Endothelial cell of umbilical vein (primary cell): ENCODE measurements at regions not wholly inside any gene's neighbourhood (a gene's known extent, or its start where the extent isn't known, plus 50 kb on each side); places are given as distances from the start of the nearest gene placed in this dataset.
"Not testable (repeated sequence)": the region's sequence is repeated elsewhere in the genome, so short reads cannot be mapped to it uniquely, and the experiment has no call there.

Experiments
- BruUV-seq: library from RNA; stranded (reverse); fragments of 400-500 nt; replicated peaks from 2 replicates; lab custom pipeline; 2021; lab: Mats Ljungman, UMichigan
- CTCF ChIA-PET: fragments of 300-600, 350-600 bp; sonication (Branson Sonifier 250); formaldehyde crosslinking; loops from one replicate; lab custom pipeline; 2021; ENCODE audit warnings: antibody characterized with exemption, inconsistent platforms; lab: Charles Lee
- POLR2A ChIA-PET: fragments of 300-600, 350-600 bp; sonication (Branson Sonifier 250); formaldehyde crosslinking; loops from one replicate; lab custom pipeline; 2021; ENCODE audit warnings: antibody characterized with exemption, inconsistent platforms; lab: Charles Lee
- DNase-seq: peaks from one replicate; pipeline ENCODE4 v3.0.0-alpha.2; 2011; ENCODE audit warnings: low read depth, low spot score
- FAIRE-seq: peaks from 2 replicates; lab custom pipeline; 2011; peaks lifted over from hg19 to GRCh38; lab: Jason Lieb, UNC
- H2AFZ ChIP-seq: 2 replicates; pipeline ENCODE4 v1.6.0; 2012; ENCODE audit warnings: low read depth, low read length, control low read depth, inconsistent platforms
- H3K27ac ChIP-seq: 2 replicates; pipeline ENCODE4 v1.5.1; 2011; ENCODE audit warnings: low read depth, mild to moderate bottlenecking, control low read depth, low read length, moderate library complexity; ENCODE audit not compliant: insufficient read depth
- H3K27me3 ChIP-seq, 2 experiments: 2 replicates each; pipeline versions ENCODE4 v1.6.0 to v1.6.1; 2011; ENCODE audit warnings: low read length in 2 of 2, mixed read lengths in 1 of 2; ENCODE audit not compliant: control insufficient read depth in 2 of 2, insufficient read depth in 2 of 2
- H3K36me3 ChIP-seq, 2 experiments: 2 replicates in 1 of 2; 3 replicates in 1 of 2; pipeline ENCODE4 v1.5.1; 2011; ENCODE audit warnings: low read length in 2 of 2, mild to moderate bottlenecking in 1 of 2, moderate library complexity in 1 of 2; ENCODE audit not compliant: control insufficient read depth in 2 of 2, insufficient read depth in 2 of 2; ENCODE audit errors: extremely low read depth in 1 of 2
- H3K4me1 ChIP-seq: 3 replicates; pipeline ENCODE4 v1.5.1; 2011; ENCODE audit warnings: mild to moderate bottlenecking, low read length; ENCODE audit not compliant: control insufficient read depth, insufficient read depth; ENCODE audit errors: extremely low read depth
- H3K4me2 ChIP-seq: 2 replicates; pipeline ENCODE4 v1.6.1; 2011; ENCODE audit warnings: low read length, control low read depth, mixed read lengths; ENCODE audit not compliant: insufficient read depth
- H3K4me3 ChIP-seq, 3 experiments: fragments of 200-600 bp in 1 of 3; sonication (generic), shearing (Covaris generic) in 1 of 3; replicated peaks in 1 of 3; 2 replicates each; pipeline ENCODE4 v1.5.1; 2011 to 2016; ENCODE audit warnings: control low read depth in 3 of 3, low read length in 3 of 3, mild to moderate bottlenecking in 2 of 3, inconsistent platforms in 1 of 3, low read depth in 1 of 3, moderate library complexity in 1 of 3; ENCODE audit not compliant: insufficient read depth in 1 of 3
- H3K79me2 ChIP-seq: 2 replicates; pipeline ENCODE4 v1.6.0; 2012; ENCODE audit warnings: low read length, inconsistent platforms; ENCODE audit not compliant: control insufficient read depth, insufficient read depth
- H3K9ac ChIP-seq: replicated peaks from 2 replicates; pipeline ENCODE3; 2011; ENCODE audit warnings: low read length, control low read depth; ENCODE audit not compliant: insufficient read depth; ENCODE audit errors: extremely low read depth
- H3K9me1 ChIP-seq: replicated peaks from 3 replicates; pipeline ENCODE4 v1.6.0; 2011; ENCODE audit warnings: mild to moderate bottlenecking, low read length; ENCODE audit not compliant: control insufficient read depth, insufficient read depth; ENCODE audit errors: extremely low read depth
- H3K9me3 ChIP-seq: replicated peaks from 2 replicates; pipeline ENCODE4 v1.5.1; 2012; ENCODE audit warnings: low read length, inconsistent platforms; ENCODE audit not compliant: control insufficient read depth, insufficient read depth
- H4K20me1 ChIP-seq: replicated peaks from 2 replicates; pipeline ENCODE3; 2011; ENCODE audit warnings: mild to moderate bottlenecking, low read length; ENCODE audit not compliant: control insufficient read depth, insufficient read depth; ENCODE audit errors: extremely low read depth
- CTCF ChIP-seq, 2 donors: IDR thresholded peaks; 1 replicate in 1 of 2; 2 replicates in 1 of 2; pipeline ENCODE4 v1.5.1; 2011; ENCODE audit warnings: low read length in 2 of 2, mild to moderate bottlenecking in 2 of 2, moderate library complexity in 2 of 2, control low read depth in 1 of 2, inconsistent platforms in 1 of 2, low read depth in 1 of 2; ENCODE audit not compliant: insufficient read depth in 1 of 2; ENCODE audit errors: extremely low read depth in 1 of 2
- EZH2 ChIP-seq: IDR thresholded peaks from 2 replicates; pipeline ENCODE4 v1.6.1; 2012; ENCODE audit warnings: borderline replicate concordance, low read depth, mild to moderate bottlenecking, moderate library complexity, low read length, inconsistent platforms; ENCODE audit not compliant: severe bottlenecking
- FOS ChIP-seq: IDR thresholded peaks from 2 replicates; pipeline ENCODE4 v1.6.1; 2011; ENCODE audit warnings: mild to moderate bottlenecking, low read length, moderate library complexity, borderline replicate concordance; ENCODE audit not compliant: insufficient read depth
- GATA2 ChIP-seq: IDR thresholded peaks from 2 replicates; pipeline ENCODE4 v1.7.0; 2011; ENCODE audit warnings: low read depth, mild to moderate bottlenecking, moderate library complexity, mixed read lengths, low read length; ENCODE audit not compliant: insufficient read length, insufficient read depth
- JUN ChIP-seq: IDR thresholded peaks from 2 replicates; pipeline ENCODE4 v1.6.1; 2011; ENCODE audit warnings: borderline replicate concordance, low read depth; ENCODE audit not compliant: insufficient read length, insufficient read depth
- MAX ChIP-seq: IDR thresholded peaks from 2 replicates; pipeline ENCODE4 v1.6.1; 2011; ENCODE audit not compliant: insufficient read depth, insufficient read length
- MYC ChIP-seq: IDR thresholded peaks from one replicate; pipeline ENCODE4 v1.6.1; 2011; ENCODE audit warnings: mild to moderate bottlenecking, low read depth, low read length
- POLR2A ChIP-seq: IDR thresholded peaks from 2 replicates; pipeline ENCODE4 v1.6.1; 2012; ENCODE audit warnings: low read depth, mild to moderate bottlenecking, control low read depth, low read length
- POLR2AphosphoS5 ChIP-seq: IDR thresholded peaks from 2 replicates; pipeline ENCODE4 v1.6.1; 2012; ENCODE audit warnings: low read depth, mild to moderate bottlenecking, control low read depth, low read length, moderate library complexity; ENCODE audit not compliant: insufficient read depth
- dilution Hi-C: fragments of 300-500 bp; cut with MboI; formaldehyde crosslinking; loops from one replicate; pipeline ENCODE4 v1.15.0; 2019; ENCODE audit warnings: low sequenced_read_pairs; ENCODE audit not compliant: extremely low pct_ligation_motif_present
- intact Hi-C: fragments of 100-400 bp; cut with micrococcal nuclease; formaldehyde crosslinking; loops from one replicate; pipeline ENCODE4 v1.10.0; 2022

- BruUV-seq, result no TSS peak
These were observed 66.3 kb upstream of the TMEM170B start for GRCh38 chr6:11471261-11471660.

GRCh38 chr6:11469684-11470083 is 67.9 kb upstream of the TMEM170B start:
- dilution Hi-C loops, result no loop called here
- ChIA-PET CTCF (no interaction called here), POLR2A (no interaction called here)
- Histone ChIP-seq H3K27ac (no peak overlapping the region), H4K20me1 (no peaks in the 10 kb centered on the region), H3K4me2 (no peak overlapping the region), H2AFZ (no peak overlapping the region), H3K4me1 (no peaks in the 10 kb centered on the region), H3K36me3 (no peaks in the 10 kb centered on the region), H3K9me1 (no peaks in the 10 kb centered on the region), H3K4me3 (no peak overlapping the region), H3K9ac (no peak overlapping the region), H3K27me3 (peaks cover 7 to 9% of the 10 kb centered on the region in 2 experiments), H3K9me3 (no peaks in the 10 kb centered on the region), H3K79me2 (no peaks in the 10 kb centered on the region)
- TF ChIP-seq JUN, result no peak
- no peak for TF ChIP-seq POLR2AphosphoS5
- no peak for TF ChIP-seq MAX
- no peak for TF ChIP-seq MYC
- no peak for TF ChIP-seq POLR2A
- no peak for TF ChIP-seq GATA2
- no peak for TF ChIP-seq FOS
- no peak for TF ChIP-seq EZH2
- TF ChIP-seq CTCF (IDR thresholded peaks at IDR 0.05; ENCODE audit: extremely low read depth in 1 of 2, insufficient read depth in 1 of 2, low read depth in 1 of 2, low read length in 2 of 2), result no peak
- no TSS peak for BruUV-seq
- no peak for FAIRE-seq
- DNase-seq, result no peak
- intact Hi-C loops, result no loop called here

More at GRCh38 chr6:11471261-11471660, 66.3 kb upstream of the TMEM170B start:
- Histone ChIP-seq H3K4me1 (no peaks in the 10 kb centered on the region), H3K4me3 (no peak overlapping the region), H3K9me3 (no peaks in the 10 kb centered on the region), H3K9me1 (no peaks in the 10 kb centered on the region), H3K27me3 (peaks cover 9 to 10% of the 10 kb centered on the region in 2 experiments), H3K27ac (no peak overlapping the region), H3K79me2 (no peaks in the 10 kb centered on the region), H3K36me3 (no peaks in the 10 kb centered on the region), H3K9ac (no peak overlapping the region), H2AFZ (no peak overlapping the region), H3K4me2 (no peak overlapping the region), H4K20me1 (no peaks in the 10 kb centered on the region)
- ChIA-PET CTCF (no interaction called here), POLR2A (no interaction called here)
- DNase-seq (no peak), FAIRE-seq (no peak)
- TF ChIP-seq GATA2, result no peak
- TF ChIP-seq EZH2, result no peak
- dilution Hi-C loops (no loop called here), intact Hi-C loops (no loop called here)

- DNase-seq, H3K36me3 ChIP-seq, H3K9me3 ChIP-seq, H3K9me1 ChIP-seq, H4K20me1 ChIP-seq, H3K4me3 ChIP-seq, CTCF ChIA-PET, POLR2A ChIA-PET, dilution Hi-C loops, H2AFZ ChIP-seq, BruUV-seq, H3K9ac ChIP-seq, intact Hi-C loops, H3K27ac ChIP-seq, FAIRE-seq, H3K27me3 ChIP-seq, H3K4me2 ChIP-seq, H3K4me1 ChIP-seq, H3K79me2 ChIP-seq: not testable (repeated sequence)
These were observed 69.3 kb upstream of the TMEM170B start for GRCh38 chr6:11468271-11468670.
